HCEC 1CT (cell line): ENCODE measurements at regions not wholly inside any gene's neighbourhood (a gene's known extent, or its start where the extent isn't known, plus 50 kb on each side); places are given as distances from the start of the nearest gene placed in this dataset.
"Not testable (repeated sequence)": the region's sequence is repeated elsewhere in the genome, so short reads cannot be mapped to it uniquely, and the experiment has no call there.

Experiments used
- DNase-seq: peaks from one replicate; pipeline ENCODE4 v3.0.0-alpha.2; 2017

DNA sequence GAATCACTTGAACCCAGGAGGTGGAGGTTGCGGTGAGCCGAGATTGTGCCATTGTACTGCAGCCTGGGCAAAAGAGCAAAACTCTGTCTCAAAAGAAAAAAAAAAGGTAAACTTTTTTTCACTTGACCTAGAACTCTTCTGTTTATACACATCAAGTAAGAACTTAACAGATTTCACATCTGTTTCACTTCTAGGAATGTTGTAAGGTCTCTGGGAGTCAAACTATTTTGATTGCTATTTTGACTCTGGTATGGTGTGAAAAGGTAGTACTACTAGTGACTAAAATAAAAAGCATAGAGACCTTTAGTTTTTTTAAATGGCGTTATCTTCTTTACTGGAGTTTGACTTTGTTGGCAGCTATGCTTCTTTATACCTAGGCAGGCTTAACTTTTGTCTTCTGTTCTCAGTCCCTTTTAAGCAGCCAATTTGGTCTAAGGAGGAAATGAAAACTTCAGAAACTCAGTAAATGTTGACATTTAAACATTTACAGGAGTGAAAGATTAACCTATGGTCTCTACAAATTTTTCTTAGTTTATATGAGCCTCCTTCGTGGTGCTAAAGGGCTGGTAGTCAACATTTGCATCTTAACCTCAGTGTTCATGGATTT lies 84.7 kb downstream of the METTL2B start:
- DNase-seq = not testable (repeated sequence)

DNA sequence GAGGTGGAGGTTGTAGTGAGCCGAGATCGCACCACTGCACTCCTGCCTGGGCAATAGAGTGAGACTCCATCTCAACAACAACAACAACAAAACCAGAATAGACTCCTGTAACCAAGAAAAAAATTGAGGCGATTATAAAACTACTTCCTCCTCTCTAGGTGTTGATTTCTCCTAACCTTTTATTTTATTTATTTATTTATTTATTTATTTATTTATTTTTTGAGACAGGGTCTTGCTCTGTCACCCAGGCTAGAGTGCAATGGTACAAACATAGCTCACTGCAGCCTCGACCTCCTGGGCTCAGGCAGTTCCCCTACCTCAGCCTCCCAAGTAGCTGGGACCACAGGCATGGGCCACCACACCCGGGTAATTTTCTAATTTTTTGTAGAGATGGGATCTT lies 86.2 kb downstream of the METTL2B start:
- DNase-seq = not testable (repeated sequence)

DNA sequence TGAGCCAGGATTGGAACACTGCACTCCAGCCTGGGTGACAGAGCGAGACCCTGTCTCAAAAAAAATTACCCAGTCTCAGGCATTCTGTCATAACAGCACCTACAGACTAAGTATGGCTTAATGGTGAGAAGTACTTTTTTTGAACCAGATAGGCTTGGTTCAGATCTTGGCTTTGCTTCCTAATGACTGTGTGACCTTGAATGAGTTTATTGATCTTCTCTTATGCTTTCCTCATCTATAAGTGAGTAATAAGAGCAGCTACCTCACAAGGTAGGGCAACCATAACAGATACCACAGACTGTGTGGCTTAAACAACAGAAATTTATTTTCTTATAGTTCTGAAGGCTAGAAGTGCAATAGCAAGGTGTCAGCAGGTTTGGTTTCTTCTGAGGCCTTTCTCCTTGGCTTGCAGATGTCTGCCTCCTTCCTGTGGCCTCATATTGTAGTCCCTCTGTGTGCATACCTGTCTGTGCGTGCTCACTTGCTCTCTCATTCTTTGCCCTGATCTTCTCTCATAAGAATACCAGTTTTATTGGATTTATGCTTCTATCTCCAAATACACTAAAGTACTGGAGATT lies 87.7 kb downstream of the METTL2B start:
- DNase-seq = not testable (repeated sequence)

DNA sequence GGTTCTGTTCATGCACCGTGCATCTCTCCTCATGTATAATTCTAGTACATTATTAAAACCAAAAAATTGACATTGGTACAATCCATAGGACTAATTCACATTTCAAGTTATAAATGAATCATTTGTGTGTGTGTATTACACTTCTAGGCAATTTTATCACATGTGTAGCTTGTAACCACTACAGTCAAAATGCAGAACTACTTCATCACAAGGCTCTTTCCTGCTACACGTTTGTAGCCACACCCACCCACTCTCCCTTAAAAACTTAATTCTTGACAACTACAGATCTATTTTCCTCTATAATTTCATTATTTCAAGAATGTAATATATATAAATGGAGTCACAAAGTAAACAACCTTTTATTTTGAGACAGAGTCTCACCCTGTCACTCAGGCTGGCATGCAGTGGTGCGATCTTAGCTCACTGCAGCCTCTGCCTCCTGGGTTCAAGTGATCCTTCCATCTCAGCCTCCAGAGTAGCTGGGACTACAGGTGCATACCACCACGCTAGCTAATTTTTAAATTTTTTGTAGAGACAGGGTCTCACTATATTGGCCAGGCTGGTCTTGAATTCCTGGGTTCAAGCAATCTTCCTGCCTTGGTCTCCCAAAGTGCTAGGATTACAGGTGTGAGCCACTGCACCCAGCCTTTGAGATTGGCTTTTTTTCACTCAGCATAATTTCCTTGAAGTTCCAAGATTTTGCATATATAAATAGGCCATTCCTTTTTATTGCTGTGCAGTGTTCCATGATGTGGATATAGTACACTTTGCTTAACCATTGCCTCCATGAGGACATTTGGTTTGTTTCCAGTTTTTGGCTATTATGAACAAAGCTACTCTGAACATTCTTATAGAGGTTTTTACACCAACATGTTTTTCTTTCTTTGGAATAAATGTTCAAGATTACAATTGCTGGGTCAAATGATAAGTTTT lies 88.7 kb downstream of the METTL2B start:
- DNase-seq = not testable (repeated sequence)

DNA sequence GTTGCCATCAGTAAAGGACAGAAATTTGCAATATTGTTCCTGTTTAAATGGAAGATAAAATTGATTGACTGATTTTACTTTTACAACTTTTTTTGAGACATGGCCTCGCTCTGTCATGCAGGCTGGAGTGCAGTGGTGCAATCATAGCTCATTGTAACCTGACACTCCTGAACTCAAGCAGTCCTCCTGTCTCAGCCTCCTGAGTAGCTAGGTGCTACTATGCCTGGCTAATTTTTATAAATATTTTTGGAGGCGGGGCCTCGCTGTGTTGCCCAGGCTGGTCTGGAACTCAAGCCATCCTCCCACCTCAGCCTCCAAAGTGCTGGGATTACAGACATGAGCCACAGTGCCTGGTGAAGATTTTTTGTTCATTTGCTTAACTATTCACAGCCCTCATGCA lies 96.8 kb upstream of the GARIN1A start:
- DNase-seq = not testable (repeated sequence)

DNA sequence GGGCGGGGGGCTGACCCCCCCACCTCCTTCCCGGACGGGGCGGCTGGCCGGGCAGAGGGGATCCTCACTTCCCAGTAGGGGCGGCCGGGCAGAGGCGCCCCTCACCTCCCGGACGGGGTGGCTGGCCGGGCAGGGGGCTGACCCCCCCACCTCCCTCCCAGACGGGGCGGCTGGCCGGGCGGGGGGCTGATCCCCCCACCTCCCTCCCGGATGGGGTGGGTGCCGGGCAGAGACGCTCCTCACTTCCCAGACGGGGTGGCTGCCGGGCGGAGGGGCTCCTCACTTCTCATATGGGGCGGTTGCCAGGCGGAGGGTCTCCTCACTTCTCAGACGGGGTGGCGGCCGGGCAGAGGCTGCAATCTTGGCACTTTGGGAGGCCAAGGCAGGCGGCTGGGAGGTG lies 95.1 kb upstream of the GARIN1A start:
- not testable (repeated sequence) for DNase-seq

DNA sequence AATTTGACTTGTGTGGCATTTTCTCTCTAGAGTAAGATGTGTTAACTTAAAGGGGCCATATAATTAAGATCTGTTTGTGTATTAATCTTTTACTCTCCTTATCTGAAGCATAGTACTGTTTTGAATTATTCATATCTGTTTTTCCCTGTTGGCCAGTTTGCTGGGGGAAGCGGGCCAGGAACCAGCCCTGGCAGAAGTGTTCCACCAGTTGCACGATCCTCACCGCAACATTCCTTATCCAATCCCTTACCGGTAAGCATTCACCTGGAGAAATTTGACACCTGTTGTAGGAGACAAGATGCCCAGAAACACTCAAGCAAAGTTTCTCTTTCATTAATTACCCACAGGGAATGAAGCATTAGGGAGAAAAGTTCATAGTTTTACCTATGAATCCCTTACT lies 92.2 kb upstream of the GARIN1A start:
- not testable (repeated sequence) for DNase-seq

DNA sequence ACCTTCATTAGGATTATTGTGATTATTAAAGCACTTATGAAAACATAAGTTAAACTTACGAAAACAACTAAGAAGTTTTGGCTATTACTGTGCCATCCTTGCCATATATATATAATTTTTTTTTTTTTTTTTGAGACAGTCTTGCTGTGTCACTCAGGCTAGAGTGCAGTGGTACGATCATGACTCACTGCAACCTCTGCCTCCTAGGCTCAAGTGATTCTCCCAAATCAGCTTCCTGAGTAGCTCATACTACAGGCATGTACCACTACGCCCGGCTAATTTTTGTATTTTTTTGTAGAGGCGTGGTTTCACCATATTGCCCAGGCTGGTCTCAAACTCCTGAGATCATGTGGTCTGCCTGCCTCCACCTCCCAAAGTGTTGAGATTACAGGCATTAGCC lies 91.0 kb upstream of the GARIN1A start:
- DNase-seq = peak; percentile 88

DNA sequence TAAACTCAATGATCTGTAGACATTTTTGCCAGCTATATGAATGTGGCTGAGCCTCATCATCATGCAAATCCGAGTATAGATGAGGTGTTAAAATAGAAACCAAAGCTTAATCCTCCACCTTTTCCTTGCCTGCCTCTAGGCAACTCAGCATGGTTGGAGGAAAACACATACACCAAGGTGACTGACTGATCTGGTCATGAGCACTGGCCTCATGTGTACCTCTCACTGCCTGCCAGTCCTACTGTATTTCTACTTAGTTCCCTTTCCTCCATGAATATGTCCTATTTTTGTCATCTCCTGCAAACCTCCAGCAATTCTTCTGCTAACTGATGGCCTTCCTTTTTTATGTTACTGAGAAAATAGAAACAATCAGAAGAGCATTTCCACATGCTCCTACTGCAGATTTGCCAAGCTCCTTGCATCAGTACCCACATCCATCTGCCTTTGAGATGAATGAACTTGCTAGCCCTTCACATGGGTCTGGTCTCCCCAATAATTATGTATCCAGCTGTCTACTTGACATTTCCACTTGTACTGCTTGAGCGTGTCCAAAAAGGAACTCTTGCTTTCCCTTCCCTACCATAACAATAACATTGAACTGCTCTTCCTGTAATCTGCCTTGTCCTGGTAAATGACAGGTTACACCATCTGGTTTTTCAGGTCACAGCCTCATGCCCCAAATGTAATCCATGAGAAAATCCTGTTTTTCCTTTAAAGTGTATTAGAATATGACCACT lies 90.1 kb upstream of the GARIN1A start:
- DNase-seq = not testable (repeated sequence)

DNA sequence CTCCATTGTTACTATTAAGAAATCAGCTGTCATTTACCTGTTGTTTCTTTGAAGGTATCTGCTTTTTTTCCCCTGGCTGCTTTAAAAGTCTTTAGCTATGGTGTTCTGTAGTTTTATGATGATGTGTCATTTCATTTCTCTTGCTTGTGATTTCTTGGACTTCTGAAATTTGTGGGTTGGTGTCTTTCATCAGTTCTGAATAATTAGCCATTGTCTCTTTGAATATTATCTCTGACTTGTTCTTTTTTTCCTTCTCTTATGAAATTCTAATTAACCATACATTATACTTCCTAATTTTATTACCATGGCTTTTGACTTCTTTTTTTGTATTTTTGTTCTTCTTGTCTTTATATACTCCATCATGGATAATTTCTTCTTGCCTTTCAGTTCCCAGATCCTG lies 85.4 kb upstream of the GARIN1A start:
- not testable (repeated sequence) for DNase-seq

DNA sequence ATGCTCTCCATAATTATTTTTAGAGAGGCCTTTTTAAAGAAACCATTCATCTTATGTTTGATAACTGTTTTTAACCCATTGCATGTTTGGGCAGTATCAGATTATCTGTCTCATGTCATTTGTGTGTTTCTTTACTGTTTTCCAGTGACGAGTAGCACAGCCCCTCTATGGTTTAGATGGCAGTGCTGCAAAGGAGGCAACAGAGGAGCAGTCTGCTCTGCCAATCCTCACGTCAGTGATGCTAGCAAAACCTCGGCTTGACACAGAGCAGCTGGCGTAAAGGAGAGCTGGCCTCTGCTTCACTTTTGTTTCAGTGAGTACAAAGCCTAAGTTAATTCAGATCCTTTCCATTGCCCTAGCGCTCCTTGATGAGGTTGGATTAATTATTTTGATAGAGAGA lies 80.4 kb upstream of the GARIN1A start:
- no peak for DNase-seq

DNA sequence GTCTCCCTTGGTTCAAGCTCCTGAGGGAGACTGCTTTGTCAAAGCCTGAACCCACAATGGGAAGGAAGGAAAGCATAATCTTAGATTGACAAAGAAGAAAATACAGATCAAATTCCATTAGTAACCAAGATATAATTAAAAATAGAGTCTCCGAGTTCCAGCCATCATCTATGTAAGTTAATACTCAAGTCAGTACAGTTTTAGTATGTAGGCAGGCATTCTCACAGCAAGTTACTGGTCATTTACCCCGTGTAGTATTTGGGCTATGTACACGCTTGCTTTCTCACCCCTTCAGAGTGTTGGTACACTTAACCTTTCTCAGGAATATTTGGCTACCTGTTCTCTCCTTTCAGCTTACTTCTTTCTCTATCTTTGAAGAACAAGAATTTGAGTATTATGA lies 79.9 kb upstream of the GARIN1A start:
- not testable (repeated sequence) for DNase-seq

DNA sequence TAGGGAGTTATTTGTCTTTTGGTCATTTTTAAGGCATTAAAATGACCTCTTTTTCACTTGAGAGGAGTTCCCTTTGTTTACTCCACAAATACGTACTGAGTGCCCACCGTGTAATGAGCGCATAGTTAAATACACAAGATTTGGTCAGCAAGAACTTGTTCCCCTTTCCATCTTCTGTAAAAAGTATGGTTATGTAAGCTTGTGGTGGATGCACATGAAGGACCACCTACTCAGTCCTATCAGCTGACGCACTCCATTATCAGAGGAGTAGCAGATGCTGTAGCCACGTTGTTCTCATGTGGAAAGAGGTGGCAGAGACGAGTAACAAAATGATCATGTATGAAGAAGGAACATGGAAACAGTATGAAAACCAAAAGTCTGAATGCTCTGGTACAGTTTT lies 78.0 kb upstream of the GARIN1A start:
- not testable (repeated sequence) for DNase-seq

DNA sequence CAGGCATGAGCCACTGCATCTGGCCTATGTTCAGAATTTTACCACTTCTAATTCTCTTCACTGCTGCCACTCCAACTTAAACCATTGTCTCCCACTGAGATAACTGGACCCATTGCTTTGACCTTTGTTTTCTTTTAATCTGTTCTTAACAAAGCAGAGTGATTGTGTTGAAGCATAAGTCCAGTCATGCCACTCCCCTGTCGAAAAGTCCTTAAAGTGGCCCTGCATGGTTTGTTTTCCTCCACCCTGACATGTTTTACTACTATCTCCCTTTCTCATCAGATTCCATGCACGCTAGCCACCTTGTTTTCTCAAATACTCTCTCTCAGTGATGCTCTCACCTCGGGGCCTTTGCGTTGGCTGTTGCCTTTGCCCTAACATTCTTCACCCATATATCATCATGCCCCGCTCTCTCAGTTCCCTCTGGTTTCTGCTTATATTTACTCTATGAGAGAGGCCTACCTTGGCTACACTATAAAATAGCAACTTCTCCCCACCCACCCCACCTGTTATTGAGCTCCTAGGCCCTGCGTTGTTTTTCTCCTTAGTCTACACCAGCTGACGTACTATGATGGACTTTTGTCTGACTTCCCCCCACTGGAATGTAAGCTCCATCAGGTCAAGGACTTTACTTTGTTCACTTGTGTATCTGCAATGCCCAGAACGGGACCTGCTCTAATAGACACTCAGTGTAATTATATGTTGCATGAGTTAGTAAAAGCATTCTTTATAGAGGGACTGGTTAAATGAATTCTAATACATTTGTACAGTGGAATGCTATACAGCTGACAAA lies 75.6 kb upstream of the GARIN1A start:
- DNase-seq = not testable (repeated sequence)

DNA sequence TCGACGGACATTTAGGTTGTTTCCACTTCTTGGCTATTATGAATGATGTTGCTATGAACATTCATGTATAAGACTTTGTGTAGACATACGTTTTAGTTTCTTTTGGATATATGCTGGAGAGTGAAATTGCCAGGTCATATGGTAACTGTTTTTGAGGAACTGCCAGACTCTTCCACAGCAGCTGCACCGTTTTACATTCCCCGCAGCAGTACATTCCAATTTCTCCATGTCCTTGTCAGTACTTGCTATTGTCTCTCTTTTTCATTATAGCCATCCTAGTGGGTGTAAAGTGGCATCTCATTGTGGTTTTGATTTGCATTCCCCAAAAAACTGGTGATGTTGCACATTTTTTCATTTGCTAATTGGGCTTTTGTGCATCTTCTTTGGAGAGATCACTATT lies 73.1 kb upstream of the GARIN1A start:
- DNase-seq = not testable (repeated sequence)

DNA sequence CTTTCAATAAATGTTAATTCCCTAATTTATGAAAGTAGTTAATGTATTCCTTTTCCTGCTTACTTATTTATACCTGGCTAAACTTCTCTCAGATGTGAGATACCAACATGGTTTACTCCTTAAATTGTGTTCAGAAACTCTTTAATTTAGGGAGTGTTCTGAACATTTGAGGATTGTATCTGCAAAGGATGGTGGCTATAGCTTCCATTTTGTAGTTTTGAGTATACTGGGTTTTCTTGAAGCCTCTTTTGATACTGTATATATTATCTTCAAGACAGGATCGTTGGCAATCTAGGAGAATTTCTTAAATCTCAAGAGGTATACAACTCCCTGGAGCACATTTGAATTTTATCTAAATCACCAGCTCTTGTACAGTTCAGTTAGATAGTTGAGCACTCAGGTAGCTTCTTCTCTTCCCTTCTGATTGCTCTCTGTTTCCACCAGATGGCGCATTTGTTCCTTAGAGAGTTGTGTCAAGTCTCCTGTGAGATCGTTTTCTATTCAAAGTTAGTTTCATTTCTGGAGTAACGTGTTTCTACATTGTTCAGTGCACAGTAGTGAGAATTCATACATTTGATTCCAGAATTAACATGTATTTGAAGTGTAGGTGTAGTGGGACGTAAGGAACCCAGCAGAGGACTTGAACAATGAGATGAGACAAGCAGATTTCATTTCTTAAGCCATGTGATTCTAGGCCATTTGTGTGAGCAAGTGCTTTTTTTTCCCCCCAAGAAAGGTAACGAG lies 63.2 kb upstream of the GARIN1A start:
- DNase-seq = peak; percentile 41

DNA sequence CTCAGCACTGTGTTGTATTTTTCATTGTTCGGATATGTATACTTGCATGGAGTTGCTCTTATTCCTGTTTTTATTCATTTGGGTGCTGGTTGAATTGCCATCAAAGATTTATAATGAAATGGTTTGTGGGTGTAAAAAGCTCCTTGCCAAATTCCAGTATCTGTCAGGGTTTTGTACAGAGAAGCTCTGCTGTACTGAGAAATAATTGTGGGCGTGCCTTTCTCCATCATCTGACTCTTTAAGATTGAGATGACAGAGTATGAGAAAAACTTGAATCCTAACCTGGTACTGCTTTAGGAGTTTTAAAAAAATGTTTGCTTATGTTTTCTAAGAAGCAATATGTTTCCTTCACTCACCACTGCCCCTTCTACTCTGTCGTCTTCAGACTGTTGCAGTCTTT lies 58.7 kb upstream of the GARIN1A start:
- not testable (repeated sequence) for DNase-seq

DNA sequence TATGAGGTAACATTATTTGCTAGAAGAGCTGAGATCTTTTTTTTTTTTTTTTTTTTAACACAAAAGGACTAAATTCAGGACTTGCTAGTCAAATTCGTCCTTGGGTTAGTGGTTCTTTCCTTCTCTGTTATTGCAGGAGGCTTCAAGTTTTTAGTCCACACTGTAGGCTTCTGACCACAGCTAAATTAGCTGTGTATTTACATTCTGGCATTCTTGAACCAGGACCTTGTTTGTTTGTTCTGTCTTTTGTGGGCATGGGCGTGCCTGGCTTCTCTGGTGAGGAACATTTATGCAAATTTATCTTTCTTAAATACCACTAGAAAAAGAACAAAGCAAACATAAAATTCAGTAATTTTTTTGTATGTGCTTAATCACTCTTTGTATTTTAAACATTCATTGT lies 57.3 kb upstream of the GARIN1A start:
- not testable (repeated sequence) for DNase-seq

DNA sequence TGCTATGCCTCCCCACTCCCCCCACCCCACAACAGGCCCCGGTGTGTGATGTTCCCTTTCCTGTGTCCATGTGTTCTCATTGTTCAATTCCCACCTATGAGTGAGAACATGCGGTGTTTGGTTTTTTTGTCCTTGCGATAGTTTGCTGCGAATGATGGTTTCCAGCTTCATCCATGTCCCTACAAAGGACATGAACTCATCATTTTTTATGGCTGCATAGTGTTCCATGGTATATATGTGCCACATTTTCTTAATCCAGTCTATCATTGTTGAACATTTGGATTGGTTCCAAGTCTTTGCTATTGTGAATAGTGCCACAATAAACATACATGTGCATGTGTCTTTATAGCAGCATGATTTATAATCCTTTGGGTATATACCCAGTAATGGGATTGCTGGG lies 55.3 kb upstream of the GARIN1A start:
- DNase-seq = not testable (repeated sequence)
